Skeletal muscle tissue (tissue), 3 donors: ENCODE measurements at regions not wholly inside any gene's neighbourhood (a gene's known extent, or its start where the extent isn't known, plus 50 kb on each side); places are given as distances from the start of the nearest gene placed in this dataset.

Experiments used
- H3K27ac ChIP-seq: one replicate; pipeline ENCODE4 v1.7.0; 2013; ENCODE audit warnings: mild to moderate bottlenecking, low read depth, low read length, inconsistent platforms
- H3K27me3 ChIP-seq, 3 donors: one replicate each; pipeline ENCODE4 v1.7.0; 2013; ENCODE audit warnings: low read length in 3 of 3; ENCODE audit not compliant: control insufficient read depth in 3 of 3, insufficient read depth in 3 of 3
- H3K36me3 ChIP-seq, 3 donors: one replicate each; pipeline ENCODE4 v1.7.0; 2013; ENCODE audit warnings: low read length in 3 of 3; ENCODE audit not compliant: control insufficient read depth in 3 of 3, insufficient read depth in 3 of 3
- H3K4me1 ChIP-seq, 3 donors: one replicate each; pipeline ENCODE4 v1.7.0; 2013; ENCODE audit warnings: low read length in 3 of 3, mild to moderate bottlenecking in 3 of 3; ENCODE audit not compliant: control insufficient read depth in 3 of 3, insufficient read depth in 3 of 3
- H3K4me3 ChIP-seq, 3 donors: one replicate each; pipeline ENCODE4 v1.7.0; 2013; ENCODE audit warnings: low read length in 3 of 3
- H3K9ac ChIP-seq, 3 donors: one replicate each; pipeline ENCODE4 v1.7.0; 2013; ENCODE audit warnings: low read length in 3 of 3, mild to moderate bottlenecking in 3 of 3, moderate library complexity in 2 of 3, low read depth in 1 of 3
- H3K9me3 ChIP-seq, 3 donors: one replicate each; pipeline ENCODE4 v1.7.0; 2013; ENCODE audit warnings: low read length in 3 of 3; ENCODE audit not compliant: control insufficient read depth in 3 of 3
- donor health status: Osteomylitis.

DNA sequence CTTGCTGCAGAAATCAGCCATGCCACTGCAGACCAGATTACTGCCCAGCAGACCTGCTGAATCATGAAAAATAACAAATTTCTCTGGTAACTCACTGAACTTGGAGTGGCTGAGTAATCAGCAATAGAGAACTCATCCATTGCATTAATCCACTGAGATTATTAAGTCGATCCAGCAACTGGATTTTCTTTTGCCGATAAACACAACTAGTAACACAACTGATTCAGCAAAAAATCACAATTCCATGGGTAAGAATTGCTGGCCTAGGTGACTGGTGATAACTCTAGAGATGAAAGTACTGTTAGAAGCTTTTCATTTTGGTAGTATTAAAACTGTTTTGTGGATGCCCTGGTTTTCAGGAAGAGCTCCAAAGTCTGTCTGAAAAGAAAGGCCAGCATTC lies 214.5 kb downstream of the ETV1 start:
- no peak overlapping the region for H3K9ac ChIP-seq
- no peaks in the 10 kb centered on the region for H3K27me3 ChIP-seq
- H3K4me1 ChIP-seq: no peaks in the 10 kb centered on the region
- no peak overlapping the region for H3K27ac ChIP-seq
- no peaks in the 10 kb centered on the region for H3K9me3 ChIP-seq
- no peak overlapping the region for H3K4me3 ChIP-seq
- no peaks in the 10 kb centered on the region for H3K36me3 ChIP-seq

DNA sequence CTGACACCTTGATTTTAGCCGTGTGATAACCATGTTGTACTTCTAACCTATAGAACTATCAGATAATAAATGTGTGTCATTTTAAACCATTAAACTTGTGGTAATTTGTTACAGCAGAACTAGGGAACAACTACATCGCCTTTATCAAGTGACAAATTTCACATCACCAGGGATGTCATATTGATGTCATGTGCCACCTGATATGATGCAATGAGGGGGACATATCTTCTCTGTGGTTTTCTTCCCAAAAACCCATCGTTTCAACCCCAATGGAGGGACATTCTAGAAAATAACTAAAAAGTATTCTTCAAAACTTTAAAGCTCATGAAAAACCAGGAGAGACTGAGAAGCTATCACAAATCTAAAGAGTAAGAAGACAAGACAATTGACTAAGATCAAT lies 212.2 kb downstream of the ETV1 start:
- Histone ChIP-seq H3K27me3 (no peaks in the 10 kb centered on the region), H3K27ac (no peak overlapping the region), H3K9ac (no peak overlapping the region), H3K4me1 (no peaks in the 10 kb centered on the region), H3K36me3 (no peaks in the 10 kb centered on the region), H3K4me3 (no peak overlapping the region), H3K9me3 (no peaks in the 10 kb centered on the region)

GRCh38 chr7:13778967-13779366 lies 210.5 kb downstream of the ETV1 start:
- H3K27me3 ChIP-seq: no peaks in the 10 kb centered on the region
- no peaks in the 10 kb centered on the region for H3K4me1 ChIP-seq
- no peaks in the 10 kb centered on the region for H3K36me3 ChIP-seq
- H3K4me3 ChIP-seq: no peak overlapping the region
- H3K9ac ChIP-seq: no peak overlapping the region
- no peak overlapping the region for H3K27ac ChIP-seq
- H3K9me3 ChIP-seq: no peaks in the 10 kb centered on the region

DNA sequence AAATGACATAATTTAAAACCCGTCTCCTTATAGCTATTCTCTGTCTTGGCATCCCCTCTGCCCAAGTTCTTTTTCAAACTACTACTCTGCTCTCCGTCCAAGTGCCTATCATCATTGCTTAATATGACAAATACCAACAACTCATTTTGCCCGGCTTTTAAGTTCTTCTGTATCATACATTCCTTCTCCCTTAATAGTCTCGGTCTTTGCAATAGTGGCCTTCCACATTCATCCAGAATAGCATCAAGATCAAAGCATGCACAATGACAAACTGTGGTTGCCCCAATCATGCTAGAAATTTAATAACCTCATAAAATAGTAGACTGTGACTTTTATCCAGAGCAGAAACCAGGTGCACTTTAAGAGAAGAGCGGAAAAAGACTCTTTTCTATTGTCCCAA lies 198.9 kb downstream of the ETV1 start:
- Histone ChIP-seq H3K27ac (no peak overlapping the region), H3K4me1 (no peaks in the 10 kb centered on the region), H3K9me3 (no peaks in the 10 kb centered on the region), H3K9ac (no peak overlapping the region), H3K27me3 (no peaks in the 10 kb centered on the region), H3K4me3 (no peak overlapping the region), H3K36me3 (no peaks in the 10 kb centered on the region)

DNA sequence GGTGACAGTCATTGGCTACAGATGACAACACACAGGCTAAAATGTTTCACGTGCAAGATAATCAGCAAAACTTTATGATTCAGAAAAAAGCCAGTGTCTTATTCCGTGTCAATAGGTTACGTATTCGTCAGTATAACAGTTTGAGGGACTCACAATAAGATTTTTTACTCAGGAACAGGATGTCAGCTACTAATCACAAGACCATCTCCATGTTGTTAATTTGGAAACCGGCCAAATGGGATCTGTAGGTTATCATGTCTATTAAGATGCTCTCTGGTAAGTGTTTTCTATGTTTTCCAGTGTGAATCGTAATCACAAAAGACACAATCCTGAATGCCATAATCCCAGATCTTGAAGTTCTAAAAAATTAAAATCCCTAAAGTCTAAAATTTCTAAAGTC lies 197.3 kb downstream of the ETV1 start:
- Histone ChIP-seq H3K9me3 (no peaks in the 10 kb centered on the region), H3K27ac (no peak overlapping the region), H3K9ac (no peak overlapping the region), H3K4me1 (no peaks in the 10 kb centered on the region), H3K4me3 (no peak overlapping the region), H3K36me3 (no peaks in the 10 kb centered on the region), H3K27me3 (no peaks in the 10 kb centered on the region)

GRCh38 chr7:13793926-13794325 lies 195.5 kb downstream of the ETV1 start:
- no peaks in the 10 kb centered on the region for H3K27me3 ChIP-seq
- no peak overlapping the region for H3K9ac ChIP-seq
- no peak overlapping the region for H3K27ac ChIP-seq
- no peak overlapping the region for H3K4me3 ChIP-seq
- H3K9me3 ChIP-seq: no peaks in the 10 kb centered on the region
- no peaks in the 10 kb centered on the region for H3K4me1 ChIP-seq
- no peaks in the 10 kb centered on the region for H3K36me3 ChIP-seq

DNA sequence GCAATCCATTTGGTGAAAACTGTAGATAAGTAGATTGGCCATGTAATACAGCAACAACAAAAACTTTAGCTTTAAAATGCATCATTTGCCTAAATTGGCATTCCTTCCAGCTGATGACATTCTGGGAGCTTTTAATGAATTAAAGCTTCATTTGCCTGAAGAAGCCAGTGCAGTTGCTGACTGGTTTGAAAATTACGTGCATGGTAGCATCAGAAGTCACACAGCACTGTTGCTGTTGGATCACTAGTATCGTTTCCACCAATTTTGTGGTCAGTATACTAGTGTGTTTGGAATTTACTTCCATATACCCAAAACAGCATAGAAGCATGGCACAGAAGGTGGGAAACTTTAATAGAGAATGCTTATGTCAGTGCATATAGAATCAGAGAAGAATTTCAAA lies 194.9 kb downstream of the ETV1 start:
- H3K4me3 ChIP-seq: no peak overlapping the region

DNA sequence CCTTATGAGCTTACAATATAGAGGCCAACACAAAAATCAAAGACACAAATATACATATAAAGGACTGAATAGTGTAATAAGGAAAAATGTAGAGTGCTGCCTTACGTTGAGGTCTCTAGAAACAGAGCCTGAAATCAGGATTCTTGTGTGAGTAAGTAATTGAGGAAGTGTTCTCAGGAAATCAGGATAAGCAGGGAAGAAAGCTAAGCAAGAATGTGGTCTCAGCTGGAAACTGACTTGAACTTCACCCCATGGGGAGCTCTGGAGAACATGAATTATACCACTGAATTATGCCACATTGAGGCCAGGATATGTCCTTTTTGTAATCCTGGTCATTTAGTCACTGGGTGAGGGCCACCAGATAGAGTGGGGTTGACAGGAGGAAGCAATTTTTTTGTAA lies 191.9 kb downstream of the ETV1 start:
- Histone ChIP-seq H3K9me3 (no peaks in the 10 kb centered on the region), H3K27ac (no peak overlapping the region), H3K4me3 (no peak overlapping the region), H3K4me1 (no peaks in the 10 kb centered on the region), H3K9ac (no peak overlapping the region), H3K27me3 (no peaks in the 10 kb centered on the region), H3K36me3 (no peaks in the 10 kb centered on the region)

More for the DNA sequence above, 194.9 kb downstream of the ETV1 start:
- Histone ChIP-seq H3K9ac (no peak overlapping the region), H3K9me3 (no peaks in the 10 kb centered on the region), H3K36me3 (no peaks in the 10 kb centered on the region), H3K27ac (no peak overlapping the region), H3K4me1 (no peaks in the 10 kb centered on the region), H3K27me3 (no peaks in the 10 kb centered on the region)

GRCh38 chr7:13800694-13801448 lies 188.6 kb downstream of the ETV1 start:
- Histone ChIP-seq H3K4me3 (no peak overlapping the region), H3K9me3 (no peaks in the 10 kb centered on the region), H3K36me3 (no peaks in the 10 kb centered on the region), H3K4me1 (no peaks in the 10 kb centered on the region), H3K9ac (no peak overlapping the region), H3K27ac (no peak overlapping the region), H3K27me3 (no peaks in the 10 kb centered on the region)

GRCh38 chr7:13801669-13802068 lies 187.8 kb downstream of the ETV1 start:
- Histone ChIP-seq H3K36me3 (no peaks in the 10 kb centered on the region), H3K4me3 (no peak overlapping the region), H3K9ac (no peak overlapping the region), H3K27ac (no peak overlapping the region), H3K27me3 (no peaks in the 10 kb centered on the region), H3K4me1 (no peaks in the 10 kb centered on the region), H3K9me3 (no peaks in the 10 kb centered on the region)
